Brain pericyte (primary cell): ENCODE measurements at regions not wholly inside any gene's neighbourhood (a gene's known extent, or its start where the extent isn't known, plus 50 kb on each side); places are given as distances from the start of the nearest gene placed in this dataset.
"Not testable (repeated sequence)": the region's sequence is repeated elsewhere in the genome, so short reads cannot be mapped to it uniquely, and the experiment has no call there.

ENCODE experiments used
- DNase-seq: peaks from one replicate; pipeline ENCODE4 v3.0.0-alpha.2; 2012; ENCODE audit warnings: low read depth, low spot score

GRCh38 chr11:33971530-33971929 is 79.7 kb upstream of the LMO2 start:
- DNase-seq: not testable (repeated sequence)

- DNase-seq: no peak
These were observed 79.1 kb upstream of the LMO2 start for GRCh38 chr11:33970984-33971466.

- no peak for DNase-seq
These were observed 75.6 kb upstream of the LMO2 start for GRCh38 chr11:33967451-33967850.

- no peak for DNase-seq
These were observed 73.2 kb upstream of the LMO2 start for GRCh38 chr11:33965032-33965431.

- no peak for DNase-seq
These were observed 68.1 kb upstream of the LMO2 start for GRCh38 chr11:33959855-33960400.

GRCh38 chr11:33957304-33957917 is 65.5 kb upstream of the LMO2 start:
- DNase-seq: no peak

GRCh38 chr11:33956611-33957010 is 64.7 kb upstream of the LMO2 start:
- DNase-seq: no peak

GRCh38 chr11:33953289-33953688 is 61.4 kb upstream of the LMO2 start:
- no peak for DNase-seq

- no peak for DNase-seq
These were observed 60.9 kb upstream of the LMO2 start for GRCh38 chr11:33952805-33953204.

- DNase-seq: no peak
These were observed 57.5 kb upstream of the LMO2 start for GRCh38 chr11:33949252-33949913.

GRCh38 chr11:33948494-33948893 is 56.6 kb upstream of the LMO2 start:
- DNase-seq: no peak

GRCh38 chr11:33947918-33948317 is 56.0 kb upstream of the LMO2 start:
- not testable (repeated sequence) for DNase-seq

GRCh38 chr11:33946930-33947329 is 55.1 kb upstream of the LMO2 start:
- DNase-seq: no peak

- DNase-seq: no peak
These were observed 53.8 kb upstream of the LMO2 start for GRCh38 chr11:33945481-33946268.

- DNase-seq: no peak
These were observed 53.0 kb upstream of the LMO2 start for GRCh38 chr11:33944693-33945424.

GRCh38 chr11:33944345-33944692 is 52.4 kb upstream of the LMO2 start:
- DNase-seq: no peak

GRCh38 chr11:33942954-33943353 is 51.1 kb upstream of the LMO2 start:
- DNase-seq: no peak

GRCh38 chr11:33941637-33942160 is 49.8 kb upstream of the LMO2 start:
- DNase-seq: no peak
